ENCODE measurements at regions not wholly inside any gene's neighbourhood (a gene's known extent, or its start where the extent isn't known, plus 50 kb on each side); places are given as distances from the start of the nearest gene placed in this dataset.

DNA sequence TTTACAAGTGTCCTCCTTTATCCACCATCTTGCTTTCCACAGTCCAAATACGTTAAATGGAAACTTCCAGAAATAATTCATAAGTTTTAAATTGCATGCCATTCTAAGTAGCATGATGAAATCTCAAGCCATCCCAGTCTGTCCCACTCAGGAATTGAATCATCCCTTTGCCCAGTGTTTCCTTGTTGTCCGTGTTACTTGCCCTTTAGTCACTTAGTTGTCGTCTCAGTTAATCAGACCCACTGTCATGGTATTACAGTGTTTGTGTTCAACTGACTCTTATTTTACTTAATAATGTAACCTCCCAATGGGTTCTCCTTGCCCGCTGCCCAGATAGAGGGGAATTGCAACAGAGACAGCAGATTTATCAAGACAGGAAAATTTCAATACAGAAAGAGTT lies 77.6 kb upstream of the NDN start:
- no peak for TF ChIP-seq CTCF (conservative IDR thresholded peaks at IDR 0.05)
- no peak for TF ChIP-seq EZH2 (IDR thresholded peaks at IDR 0.05; ENCODE audit: low read depth)

All from PC-9 (cell line).